ENCODE measurements at regions not wholly inside any gene's neighbourhood (a gene's known extent, or its start where the extent isn't known, plus 50 kb on each side); places are given as distances from the start of the nearest gene placed in this dataset.
"Not testable (repeated sequence)": the region's sequence is repeated elsewhere in the genome, so short reads cannot be mapped to it uniquely, and the experiment has no call there.

- H3K4me3 ChIP-seq (ENCODE audit: insufficient read depth, low read depth, low read length): no peak overlapping the region
- WGBS, 2 experiments: 90 to 93% methylated on average over 17 of the region's 17 CpGs
- no peaks in the 10 kb centered on the region for H3K36me3 ChIP-seq (ENCODE audit: control insufficient read depth, insufficient read depth, low read length)
- H3K27me3 ChIP-seq (ENCODE audit: control insufficient read depth, insufficient read depth, low read length, poor library complexity, severe bottlenecking): no peaks in the 10 kb centered on the region
- no peaks in the 10 kb centered on the region for H3K4me1 ChIP-seq (ENCODE audit: control insufficient read depth, insufficient read depth, low read length)
- H3K9me3 ChIP-seq (ENCODE audit: control insufficient read depth, low read length): no peaks in the 10 kb centered on the region
- no peak overlapping the region for H3K27ac ChIP-seq (ENCODE audit: insufficient read depth, low read depth, low read length, poor library complexity, severe bottlenecking)
These were observed 916.3 kb upstream of the WWC1 start for GRCh38 chr5:167375125-167375524.

GRCh38 chr5:167378894-167379723 is 912.3 kb upstream of the WWC1 start:
- 89 to 94% methylated on average over 9 of the region's 9 CpGs for WGBS, 2 experiments

DNA sequence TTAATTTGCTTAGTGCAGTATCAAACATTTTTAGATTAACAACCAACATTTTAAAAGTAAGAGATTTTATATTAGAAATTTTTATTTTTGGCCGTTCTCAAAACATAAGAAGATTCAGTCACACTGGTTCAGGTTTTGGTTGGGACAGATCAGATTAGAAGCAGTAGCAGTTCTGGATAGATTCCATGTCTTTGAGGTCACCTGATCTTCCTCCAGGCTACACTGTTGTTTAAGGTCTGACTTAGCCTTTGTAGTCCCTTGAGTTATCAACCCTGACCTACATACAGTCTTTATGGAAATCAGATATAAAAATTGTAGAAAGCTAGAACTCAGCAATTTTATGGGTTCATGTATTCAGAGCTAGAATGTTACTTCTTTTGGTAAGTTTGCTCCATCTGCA is 910.0 kb upstream of the WWC1 start:
- Histone ChIP-seq H3K9me3 (ENCODE audit: control insufficient read depth, low read length) (no peaks in the 10 kb centered on the region), H3K27me3 (ENCODE audit: control insufficient read depth, insufficient read depth, low read length, poor library complexity, severe bottlenecking) (no peaks in the 10 kb centered on the region), H3K4me3 (ENCODE audit: insufficient read depth, low read depth, low read length) (no peak overlapping the region), H3K36me3 (ENCODE audit: control insufficient read depth, insufficient read depth, low read length) (no peaks in the 10 kb centered on the region), H3K27ac (ENCODE audit: insufficient read depth, low read depth, low read length, poor library complexity, severe bottlenecking) (no peak overlapping the region), H3K4me1 (ENCODE audit: control insufficient read depth, insufficient read depth, low read length) (no peaks in the 10 kb centered on the region)
- 94 to 100% methylated on average over 1 of the region's 1 CpG for WGBS, 2 experiments

More at GRCh38 chr5:167378894-167379723, 912.3 kb upstream of the WWC1 start:
- Histone ChIP-seq H3K4me1 (ENCODE audit: control insufficient read depth, insufficient read depth, low read length) (no peaks in the 10 kb centered on the region), H3K9me3 (ENCODE audit: control insufficient read depth, low read length) (no peaks in the 10 kb centered on the region), H3K4me3 (ENCODE audit: insufficient read depth, low read depth, low read length) (no peak overlapping the region), H3K27ac (ENCODE audit: insufficient read depth, low read depth, low read length, poor library complexity, severe bottlenecking) (no peak overlapping the region), H3K36me3 (ENCODE audit: control insufficient read depth, insufficient read depth, low read length) (no peaks in the 10 kb centered on the region), H3K27me3 (ENCODE audit: control insufficient read depth, insufficient read depth, low read length, poor library complexity, severe bottlenecking) (no peaks in the 10 kb centered on the region)

DNA sequence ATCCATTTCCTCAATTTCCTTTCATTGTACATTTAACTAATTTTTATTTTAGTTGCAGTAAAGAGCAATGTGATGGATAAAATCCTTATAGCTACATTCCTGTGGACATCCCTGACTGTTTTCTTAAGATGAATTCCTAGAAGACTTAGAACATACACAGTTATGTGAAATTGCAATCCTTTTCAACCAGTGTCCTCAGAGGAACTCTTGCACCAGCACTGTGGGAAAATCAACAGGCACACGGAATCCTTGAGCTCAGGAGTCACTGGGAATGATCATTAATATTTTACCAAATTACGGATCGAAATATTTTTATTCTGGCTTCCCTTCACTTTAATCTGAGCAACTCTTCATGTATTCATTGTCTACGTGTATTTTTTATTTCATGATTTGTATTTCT is 901.9 kb upstream of the WWC1 start:
- WGBS, 2 experiments: 89 to 98% methylated on average over 3 to 4 of the region's 4 CpGs
- H3K4me3 ChIP-seq (ENCODE audit: insufficient read depth, low read depth, low read length): no peak overlapping the region

DNA sequence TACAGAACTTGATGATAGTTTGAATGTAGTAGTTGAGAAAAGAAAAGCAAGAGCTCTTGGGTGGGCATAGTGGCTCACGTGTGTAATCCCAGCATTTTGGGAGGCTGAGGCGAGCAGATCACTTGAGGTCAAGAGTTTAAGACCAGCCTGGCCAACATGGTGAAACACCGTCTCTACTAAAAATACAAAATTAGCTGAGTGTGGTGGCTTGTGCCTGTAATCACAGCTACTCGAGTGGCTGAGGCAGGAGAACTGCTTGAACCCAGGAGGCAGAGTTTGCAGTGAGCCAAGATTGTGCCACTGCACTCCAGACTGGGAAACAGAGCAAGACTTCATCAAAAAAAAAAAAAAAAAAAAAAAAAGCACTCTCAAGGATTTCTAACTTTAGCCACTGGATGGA is 900.2 kb upstream of the WWC1 start:
- H3K27ac ChIP-seq (ENCODE audit: insufficient read depth, low read depth, low read length, poor library complexity, severe bottlenecking); H3K4me1 ChIP-seq (ENCODE audit: control insufficient read depth, insufficient read depth, low read length); H3K27me3 ChIP-seq (ENCODE audit: control insufficient read depth, insufficient read depth, low read length, poor library complexity, severe bottlenecking); H3K4me3 ChIP-seq (ENCODE audit: insufficient read depth, low read depth, low read length); H3K9me3 ChIP-seq (ENCODE audit: control insufficient read depth, low read length); H3K36me3 ChIP-seq (ENCODE audit: control insufficient read depth, insufficient read depth, low read length): not testable (repeated sequence)
- WGBS, 2 experiments: 87 to 90% methylated on average over 4 of the region's 4 CpGs

More for the DNA sequence above, 901.9 kb upstream of the WWC1 start:
- no peaks in the 10 kb centered on the region for H3K36me3 ChIP-seq (ENCODE audit: control insufficient read depth, insufficient read depth, low read length)
- no peaks in the 10 kb centered on the region for H3K27me3 ChIP-seq (ENCODE audit: control insufficient read depth, insufficient read depth, low read length, poor library complexity, severe bottlenecking)
- no peak overlapping the region for H3K27ac ChIP-seq (ENCODE audit: insufficient read depth, low read depth, low read length, poor library complexity, severe bottlenecking)
- H3K4me1 ChIP-seq (ENCODE audit: control insufficient read depth, insufficient read depth, low read length): peaks cover 4% of the 10 kb centered on the region
- H3K9me3 ChIP-seq (ENCODE audit: control insufficient read depth, low read length): no peaks in the 10 kb centered on the region

DNA sequence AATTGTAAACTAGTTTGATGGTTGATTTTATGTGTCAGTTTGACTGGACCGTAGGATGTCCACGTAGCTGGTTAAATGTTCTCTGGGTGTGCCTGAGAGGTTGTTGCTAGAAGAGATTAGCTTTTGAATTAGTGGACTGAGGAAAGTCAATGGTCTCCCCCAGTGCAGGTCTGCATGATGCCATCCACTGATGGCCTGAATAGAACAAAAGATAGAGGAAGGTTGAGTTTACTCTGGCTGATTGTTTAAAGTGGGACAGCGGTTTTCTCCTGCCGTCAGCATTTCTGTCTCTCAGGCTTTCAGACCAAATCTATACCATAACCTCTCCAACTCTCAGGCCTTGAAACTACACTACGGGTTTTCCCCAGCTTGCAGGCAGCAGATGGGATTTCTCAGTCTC is 899.2 kb upstream of the WWC1 start:
- H3K9me3 ChIP-seq (ENCODE audit: control insufficient read depth, low read length): no peaks in the 10 kb centered on the region
- H3K27ac ChIP-seq (ENCODE audit: insufficient read depth, low read depth, low read length, poor library complexity, severe bottlenecking): no peak overlapping the region
- H3K36me3 ChIP-seq (ENCODE audit: control insufficient read depth, insufficient read depth, low read length): no peaks in the 10 kb centered on the region
- peaks cover 4% of the 10 kb centered on the region for H3K4me1 ChIP-seq (ENCODE audit: control insufficient read depth, insufficient read depth, low read length)
- no peak overlapping the region for H3K4me3 ChIP-seq (ENCODE audit: insufficient read depth, low read depth, low read length)
- 19 to 30% methylated on average over 5 of the region's 5 CpGs for WGBS, 2 experiments
- no peaks in the 10 kb centered on the region for H3K27me3 ChIP-seq (ENCODE audit: control insufficient read depth, insufficient read depth, low read length, poor library complexity, severe bottlenecking)

- Histone ChIP-seq H3K36me3 (ENCODE audit: control insufficient read depth, insufficient read depth, low read length) (no peaks in the 10 kb centered on the region), H3K4me1 (ENCODE audit: control insufficient read depth, insufficient read depth, low read length) (peaks cover 4% of the 10 kb centered on the region), H3K4me3 (ENCODE audit: insufficient read depth, low read depth, low read length) (no peak overlapping the region), H3K27me3 (ENCODE audit: control insufficient read depth, insufficient read depth, low read length, poor library complexity, severe bottlenecking) (no peaks in the 10 kb centered on the region), H3K27ac (ENCODE audit: insufficient read depth, low read depth, low read length, poor library complexity, severe bottlenecking) (no peak overlapping the region), H3K9me3 (ENCODE audit: control insufficient read depth, low read length) (no peaks in the 10 kb centered on the region)
These were observed 898.1 kb upstream of the WWC1 start for GRCh38 chr5:167393358-167393757.

DNA sequence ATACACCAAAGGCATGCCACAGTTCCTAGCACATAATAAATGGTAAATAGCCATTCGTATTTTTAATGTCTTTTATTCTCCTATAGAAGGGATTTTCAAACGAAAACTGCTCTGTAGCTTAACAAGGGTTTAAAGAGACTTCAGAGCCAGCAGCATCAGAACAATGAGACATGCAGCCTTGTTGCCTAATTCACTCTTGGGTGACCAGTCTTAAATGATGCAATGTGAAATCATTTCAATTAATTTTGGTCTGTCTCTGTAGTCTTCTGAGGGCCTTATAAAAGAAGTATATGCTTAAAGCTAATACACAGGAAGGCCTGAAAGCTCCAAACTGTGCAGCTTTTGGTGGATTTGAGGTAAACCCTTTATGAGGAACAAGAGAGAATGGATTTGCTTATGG is 888.8 kb upstream of the WWC1 start:
- WGBS, 2 experiments: 92 to 97% methylated on average over 2 of the region's 2 CpGs
- no peaks in the 10 kb centered on the region for H3K9me3 ChIP-seq (ENCODE audit: control insufficient read depth, low read length)
- H3K27ac ChIP-seq (ENCODE audit: insufficient read depth, low read depth, low read length, poor library complexity, severe bottlenecking): no peak overlapping the region
- no peaks in the 10 kb centered on the region for H3K27me3 ChIP-seq (ENCODE audit: control insufficient read depth, insufficient read depth, low read length, poor library complexity, severe bottlenecking)
- H3K36me3 ChIP-seq (ENCODE audit: control insufficient read depth, insufficient read depth, low read length): no peaks in the 10 kb centered on the region
- H3K4me1 ChIP-seq (ENCODE audit: control insufficient read depth, insufficient read depth, low read length): no peaks in the 10 kb centered on the region
- H3K4me3 ChIP-seq (ENCODE audit: insufficient read depth, low read depth, low read length): no peak overlapping the region

DNA sequence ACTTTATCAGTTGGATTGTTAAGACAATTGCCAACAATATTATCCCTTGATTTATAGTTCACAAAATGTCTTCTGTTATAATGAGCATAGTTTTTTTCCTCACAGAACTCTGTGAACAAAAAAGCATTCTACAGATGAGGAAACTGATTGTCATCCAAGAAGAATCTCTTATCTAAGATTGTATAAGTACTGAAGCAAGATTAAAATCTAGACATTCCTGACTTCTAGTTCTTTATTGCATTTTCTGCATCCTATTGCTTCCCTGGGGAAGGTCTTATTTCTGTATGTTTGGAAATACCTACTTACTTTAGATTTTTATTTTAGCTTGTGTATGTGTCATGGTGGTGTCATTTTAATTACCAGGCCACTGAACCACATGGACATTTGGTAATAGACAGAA is 884.9 kb upstream of the WWC1 start:
- no peaks in the 10 kb centered on the region for H3K4me1 ChIP-seq (ENCODE audit: control insufficient read depth, insufficient read depth, low read length)
- no peak overlapping the region for H3K27ac ChIP-seq (ENCODE audit: insufficient read depth, low read depth, low read length, poor library complexity, severe bottlenecking)
- no peaks in the 10 kb centered on the region for H3K9me3 ChIP-seq (ENCODE audit: control insufficient read depth, low read length)
- H3K4me3 ChIP-seq (ENCODE audit: insufficient read depth, low read depth, low read length): no peak overlapping the region
- no peaks in the 10 kb centered on the region for H3K27me3 ChIP-seq (ENCODE audit: control insufficient read depth, insufficient read depth, low read length, poor library complexity, severe bottlenecking)
- no peaks in the 10 kb centered on the region for H3K36me3 ChIP-seq (ENCODE audit: control insufficient read depth, insufficient read depth, low read length)

GRCh38 chr5:167412556-167412955 is 878.9 kb upstream of the WWC1 start:
- Histone ChIP-seq H3K4me1 (ENCODE audit: control insufficient read depth, insufficient read depth, low read length) (no peaks in the 10 kb centered on the region), H3K4me3 (ENCODE audit: insufficient read depth, low read depth, low read length) (no peak overlapping the region), H3K27ac (ENCODE audit: insufficient read depth, low read depth, low read length, poor library complexity, severe bottlenecking) (no peak overlapping the region), H3K9me3 (ENCODE audit: control insufficient read depth, low read length) (no peaks in the 10 kb centered on the region), H3K27me3 (ENCODE audit: control insufficient read depth, insufficient read depth, low read length, poor library complexity, severe bottlenecking) (no peaks in the 10 kb centered on the region), H3K36me3 (ENCODE audit: control insufficient read depth, insufficient read depth, low read length) (no peaks in the 10 kb centered on the region)
- WGBS, 2 experiments: 91 to 96% methylated on average over 1 of the region's 1 CpG

GRCh38 chr5:167413506-167413905 is 877.9 kb upstream of the WWC1 start:
- H3K4me3 ChIP-seq (ENCODE audit: insufficient read depth, low read depth, low read length): no peak overlapping the region
- 91 to 95% methylated on average over 4 to 5 of the region's 5 CpGs for WGBS, 2 experiments
- no peaks in the 10 kb centered on the region for H3K4me1 ChIP-seq (ENCODE audit: control insufficient read depth, insufficient read depth, low read length)
- H3K36me3 ChIP-seq (ENCODE audit: control insufficient read depth, insufficient read depth, low read length): no peaks in the 10 kb centered on the region
- no peaks in the 10 kb centered on the region for H3K27me3 ChIP-seq (ENCODE audit: control insufficient read depth, insufficient read depth, low read length, poor library complexity, severe bottlenecking)
- no peaks in the 10 kb centered on the region for H3K9me3 ChIP-seq (ENCODE audit: control insufficient read depth, low read length)
- H3K27ac ChIP-seq (ENCODE audit: insufficient read depth, low read depth, low read length, poor library complexity, severe bottlenecking): no peak overlapping the region

All from ectodermal cell (in vitro differentiated cells).